ENCODE measurements at regions not wholly inside any gene's neighbourhood (a gene's known extent, or its start where the extent isn't known, plus 50 kb on each side); places are given as distances from the start of the nearest gene placed in this dataset.

- no peak overlapping the region for H3K4me3 Mint-ChIP-seq
- no peaks in the 10 kb centered on the region for H3K9me3 Mint-ChIP-seq
- no peak for DNase-seq (ENCODE audit: low spot score)
- no peak overlapping the region for H3K27ac Mint-ChIP-seq
- no peaks in the 10 kb centered on the region for H3K4me1 Mint-ChIP-seq (ENCODE audit: low read depth)
- no peaks in the 10 kb centered on the region for H3K27me3 Mint-ChIP-seq (ENCODE audit: low read depth)
- no peaks in the 10 kb centered on the region for H3K36me3 Mint-ChIP-seq (ENCODE audit: low read depth)
Observed at GRCh38 chr4:149136951-149137620, 678.6 kb downstream of the IQCM start.

DNA sequence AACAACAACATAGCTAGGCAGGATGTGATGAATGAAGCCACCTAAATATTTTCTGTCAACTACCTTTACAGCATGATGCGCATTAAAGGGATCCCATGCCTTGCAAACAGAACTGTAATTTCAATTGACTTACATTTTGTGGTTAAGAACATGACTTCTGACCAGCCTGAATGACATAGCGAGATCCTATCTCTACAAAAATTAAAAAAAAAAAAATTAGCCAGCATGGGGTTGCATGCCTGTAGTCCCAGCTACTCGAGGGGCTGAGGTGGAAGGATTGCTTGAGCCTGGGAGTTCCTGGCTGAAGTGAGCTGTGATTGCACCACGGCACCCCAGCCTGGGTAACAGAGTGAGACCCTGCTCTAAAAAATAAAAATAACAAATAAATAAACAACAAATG, 680.6 kb downstream of the IQCM start:
- Mint-ChIP-seq H3K9me3 (no peaks in the 10 kb centered on the region), H3K4me3 (no peak overlapping the region), H3K36me3 (ENCODE audit: low read depth) (no peaks in the 10 kb centered on the region), H3K27ac (no peak overlapping the region), H3K4me1 (ENCODE audit: low read depth) (no peaks in the 10 kb centered on the region), H3K27me3 (ENCODE audit: low read depth) (no peaks in the 10 kb centered on the region)
- no peak for DNase-seq (ENCODE audit: low spot score)

DNA sequence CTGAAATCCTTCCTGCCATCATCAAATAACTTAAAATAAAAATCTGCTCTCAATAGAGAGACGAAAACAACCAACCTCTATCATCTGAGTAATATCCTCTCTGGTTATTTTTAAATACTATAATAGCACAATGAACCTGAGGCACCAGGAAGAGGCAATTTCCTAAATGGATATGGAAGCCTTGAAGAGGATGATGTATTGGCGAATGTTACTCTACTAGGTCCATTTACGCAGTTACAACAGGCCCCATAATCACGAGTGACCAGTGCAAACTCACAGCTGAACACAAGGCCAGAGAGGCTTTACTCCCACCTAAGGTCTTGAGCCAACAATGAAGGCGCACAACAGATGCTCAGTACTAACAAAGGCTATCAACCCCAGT, 678.8 kb upstream of the NR3C2 start:
- DNase-seq (ENCODE audit: low spot score): no peak
- no peaks in the 10 kb centered on the region for H3K9me3 Mint-ChIP-seq
- no peak overlapping the region for H3K27ac Mint-ChIP-seq
- H3K4me1 Mint-ChIP-seq (ENCODE audit: low read depth): no peaks in the 10 kb centered on the region
- no peaks in the 10 kb centered on the region for H3K27me3 Mint-ChIP-seq (ENCODE audit: low read depth)
- H3K36me3 Mint-ChIP-seq (ENCODE audit: low read depth): no peaks in the 10 kb centered on the region
- H3K4me3 Mint-ChIP-seq: no peak overlapping the region

DNA sequence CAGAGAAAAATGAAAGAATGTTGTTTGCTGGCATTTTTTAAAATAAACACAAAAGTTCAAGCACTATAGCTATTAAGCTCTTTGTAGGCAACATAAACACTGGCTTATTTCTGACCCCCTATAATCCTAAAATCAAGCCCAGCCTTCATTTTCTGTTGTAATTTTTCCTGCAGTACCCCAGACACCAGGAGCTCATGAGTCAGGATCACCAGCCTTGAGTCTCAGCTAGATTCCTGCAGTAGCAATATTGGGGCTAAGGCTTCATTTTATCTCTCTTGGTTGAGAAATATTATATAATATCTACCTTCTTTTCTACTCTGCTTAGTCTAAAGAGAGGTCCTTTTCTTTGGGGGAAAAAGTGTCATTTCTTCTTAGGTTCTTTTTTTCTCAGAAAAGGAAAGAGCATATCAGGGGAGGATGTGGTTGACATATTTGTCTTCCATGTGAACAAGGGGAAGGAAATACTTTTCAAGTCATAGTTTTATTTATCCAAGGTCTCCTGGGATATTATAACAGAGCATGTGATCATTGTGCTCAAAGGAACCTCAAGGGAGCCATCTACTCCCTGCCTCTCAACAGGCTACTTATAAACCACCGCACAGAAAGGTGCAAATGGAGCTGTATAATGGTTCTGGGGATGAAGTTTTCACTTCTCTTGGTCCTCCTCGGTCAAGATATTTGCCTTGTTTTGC, 678.3 kb upstream of the NR3C2 start:
- no peaks in the 10 kb centered on the region for H3K36me3 Mint-ChIP-seq (ENCODE audit: low read depth)
- no peaks in the 10 kb centered on the region for H3K4me1 Mint-ChIP-seq (ENCODE audit: low read depth)
- no peaks in the 10 kb centered on the region for H3K27me3 Mint-ChIP-seq (ENCODE audit: low read depth)
- H3K9me3 Mint-ChIP-seq: no peaks in the 10 kb centered on the region
- no peak for DNase-seq (ENCODE audit: low spot score)
- no peak overlapping the region for H3K4me3 Mint-ChIP-seq
- no peak overlapping the region for H3K27ac Mint-ChIP-seq

- Mint-ChIP-seq H3K4me3 (no peak overlapping the region), H3K9me3 (no peaks in the 10 kb centered on the region), H3K4me1 (ENCODE audit: low read depth) (no peaks in the 10 kb centered on the region), H3K27me3 (ENCODE audit: low read depth) (no peaks in the 10 kb centered on the region), H3K36me3 (ENCODE audit: low read depth) (no peaks in the 10 kb centered on the region), H3K27ac (no peak overlapping the region)
- no peak for DNase-seq (ENCODE audit: low spot score)
Observed at GRCh38 chr4:149116806-149117205, 674.6 kb upstream of the NR3C2 start.

DNA sequence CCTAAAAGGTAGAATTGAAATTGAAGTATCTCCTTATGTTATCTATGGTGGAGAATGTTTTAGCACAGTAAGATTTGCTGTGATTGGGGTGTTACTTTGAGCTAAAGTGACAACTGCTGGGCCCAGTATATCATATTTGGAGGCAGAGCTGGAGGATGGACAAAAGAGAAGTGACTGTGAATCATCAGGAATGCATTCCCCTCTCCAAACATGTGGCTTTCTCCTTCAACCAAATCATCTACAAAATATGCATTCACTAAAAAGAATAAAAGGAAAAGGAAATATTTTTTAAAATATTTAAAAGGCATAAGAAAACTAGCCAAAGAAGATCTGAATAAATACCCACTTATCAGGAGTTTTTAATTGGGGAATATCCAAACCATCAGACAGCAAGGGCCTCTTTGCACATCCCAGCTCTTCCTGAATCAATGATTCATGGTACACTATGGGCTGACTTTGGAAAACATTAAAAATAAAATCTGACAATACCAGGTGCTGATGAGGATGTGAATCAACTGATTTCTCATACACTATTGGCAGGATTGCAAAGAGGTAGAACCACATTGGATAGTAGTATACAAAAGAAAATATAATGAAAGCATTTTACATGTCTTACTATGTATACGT, 671.7 kb upstream of the NR3C2 start:
- H3K4me3 Mint-ChIP-seq: no peak overlapping the region
- no peaks in the 10 kb centered on the region for H3K4me1 Mint-ChIP-seq (ENCODE audit: low read depth)
- no peak for DNase-seq (ENCODE audit: low spot score)
- peaks cover 5% of the 10 kb centered on the region for H3K9me3 Mint-ChIP-seq
- H3K27me3 Mint-ChIP-seq (ENCODE audit: low read depth): no peaks in the 10 kb centered on the region
- H3K27ac Mint-ChIP-seq: no peak overlapping the region
- H3K36me3 Mint-ChIP-seq (ENCODE audit: low read depth): no peaks in the 10 kb centered on the region

DNA sequence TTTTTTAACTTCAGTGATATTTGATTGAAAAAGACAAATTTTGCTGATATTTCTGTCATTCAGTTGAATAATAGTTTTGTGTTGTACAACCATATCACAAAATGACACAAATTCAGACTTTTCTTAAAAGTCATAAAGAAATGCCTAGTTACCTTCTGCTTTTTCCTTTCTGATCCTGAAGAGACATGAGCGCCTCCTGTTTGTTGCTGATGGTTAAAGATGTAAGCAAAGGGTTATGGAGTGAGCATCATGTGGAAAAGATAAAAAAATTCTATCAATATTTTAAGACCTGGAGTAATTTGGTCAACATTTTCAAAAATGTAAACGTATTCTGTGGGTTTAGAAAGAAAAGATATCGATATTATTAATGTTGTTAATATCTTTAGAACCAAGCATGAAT, 669.9 kb upstream of the NR3C2 start:
- no peaks in the 10 kb centered on the region for H3K27me3 Mint-ChIP-seq (ENCODE audit: low read depth)

DNA sequence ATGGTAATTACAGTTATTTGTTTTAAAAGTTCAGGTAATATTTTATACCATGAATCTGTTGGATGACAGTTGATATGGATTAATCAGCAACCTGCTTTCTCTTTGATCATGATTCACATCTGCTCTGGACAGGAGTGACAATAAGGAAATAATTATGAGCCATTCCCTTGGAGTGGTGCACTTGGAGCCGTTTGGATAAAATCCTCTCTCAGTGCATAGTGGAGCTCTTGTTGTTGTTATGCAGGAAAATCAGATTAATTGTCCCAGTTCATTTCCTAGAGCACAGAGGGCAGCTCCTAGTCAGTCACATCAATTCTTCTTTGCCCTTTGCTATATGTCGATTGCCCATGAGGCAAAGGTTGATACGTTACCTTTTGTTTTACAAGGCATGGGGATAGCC, 668.3 kb upstream of the NR3C2 start:
- Mint-ChIP-seq H3K4me3 (no peak overlapping the region), H3K27ac (no peak overlapping the region), H3K4me1 (ENCODE audit: low read depth) (no peaks in the 10 kb centered on the region), H3K9me3 (peaks cover 5% of the 10 kb centered on the region), H3K27me3 (ENCODE audit: low read depth) (no peaks in the 10 kb centered on the region), H3K36me3 (ENCODE audit: low read depth) (no peaks in the 10 kb centered on the region)
- DNase-seq (ENCODE audit: low spot score): no peak

More for the DNA sequence above, 669.9 kb upstream of the NR3C2 start:
- H3K4me1 Mint-ChIP-seq (ENCODE audit: low read depth): no peaks in the 10 kb centered on the region
- no peaks in the 10 kb centered on the region for H3K36me3 Mint-ChIP-seq (ENCODE audit: low read depth)
- peaks cover 5% of the 10 kb centered on the region for H3K9me3 Mint-ChIP-seq
- H3K4me3 Mint-ChIP-seq: no peak overlapping the region
- no peak for DNase-seq (ENCODE audit: low spot score)
- H3K27ac Mint-ChIP-seq: no peak overlapping the region

DNA sequence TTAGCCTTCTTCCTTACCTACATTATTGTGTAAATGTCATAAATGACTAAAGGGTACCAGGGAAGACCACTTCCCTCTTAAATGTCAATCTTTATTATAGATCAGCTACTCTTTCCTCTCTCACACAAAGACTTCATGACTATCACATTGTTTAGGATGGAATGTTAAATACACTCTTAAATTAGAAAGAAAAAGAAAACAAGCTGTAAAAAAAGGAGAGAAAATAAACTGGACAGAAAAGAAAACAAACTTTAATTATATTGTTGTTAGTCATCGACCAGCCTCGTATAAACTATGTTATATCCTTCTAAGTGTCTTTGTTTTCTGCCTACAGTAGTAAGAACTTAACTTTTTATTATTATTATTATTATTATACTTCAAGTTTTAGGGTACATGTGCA, 666.4 kb upstream of the NR3C2 start:
- Mint-ChIP-seq H3K27me3 (ENCODE audit: low read depth) (no peaks in the 10 kb centered on the region), H3K4me1 (ENCODE audit: low read depth) (no peaks in the 10 kb centered on the region), H3K9me3 (peaks cover 5% of the 10 kb centered on the region), H3K27ac (no peak overlapping the region), H3K4me3 (no peak overlapping the region), H3K36me3 (ENCODE audit: low read depth) (no peaks in the 10 kb centered on the region)
- DNase-seq (ENCODE audit: low spot score): no peak

DNA sequence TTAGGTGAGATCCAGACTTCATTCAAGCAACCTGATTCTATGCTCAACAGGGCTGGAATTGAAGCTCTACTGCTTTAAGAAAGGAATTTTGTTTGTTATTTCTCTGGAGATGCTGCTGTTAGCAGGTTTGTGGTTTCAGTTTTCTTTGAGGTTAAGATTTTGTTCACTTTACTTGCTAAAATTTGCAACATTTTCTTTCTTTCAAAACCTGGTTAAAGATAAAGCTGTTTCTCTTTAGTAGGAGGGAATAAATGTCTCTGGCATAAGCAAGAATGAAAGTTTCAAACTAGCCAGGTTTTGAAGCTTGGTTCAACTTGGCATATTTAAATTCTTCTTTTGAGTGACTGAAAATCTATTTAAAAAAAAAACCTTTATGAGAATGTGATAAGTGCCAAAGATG, 660.6 kb upstream of the NR3C2 start:
- H3K36me3 Mint-ChIP-seq (ENCODE audit: low read depth): no peaks in the 10 kb centered on the region
- no peaks in the 10 kb centered on the region for H3K9me3 Mint-ChIP-seq
- no peak for DNase-seq (ENCODE audit: low spot score)

GRCh38 chr4:149101649-149102048, 659.4 kb upstream of the NR3C2 start:
- DNase-seq (ENCODE audit: low spot score): no peak
- H3K36me3 Mint-ChIP-seq (ENCODE audit: low read depth): no peaks in the 10 kb centered on the region
- no peak overlapping the region for H3K27ac Mint-ChIP-seq
- H3K9me3 Mint-ChIP-seq: no peaks in the 10 kb centered on the region
- no peaks in the 10 kb centered on the region for H3K4me1 Mint-ChIP-seq (ENCODE audit: low read depth)
- no peak overlapping the region for H3K4me3 Mint-ChIP-seq
- H3K27me3 Mint-ChIP-seq (ENCODE audit: low read depth): no peaks in the 10 kb centered on the region

More for the DNA sequence above, 660.6 kb upstream of the NR3C2 start:
- Mint-ChIP-seq H3K27me3 (ENCODE audit: low read depth) (no peaks in the 10 kb centered on the region), H3K4me1 (ENCODE audit: low read depth) (no peaks in the 10 kb centered on the region), H3K4me3 (no peak overlapping the region), H3K27ac (no peak overlapping the region)

- no peaks in the 10 kb centered on the region for H3K27me3 Mint-ChIP-seq (ENCODE audit: low read depth)
- no peak overlapping the region for H3K27ac Mint-ChIP-seq
- no peak for DNase-seq (ENCODE audit: low spot score)
- H3K4me1 Mint-ChIP-seq (ENCODE audit: low read depth): no peaks in the 10 kb centered on the region
- no peaks in the 10 kb centered on the region for H3K36me3 Mint-ChIP-seq (ENCODE audit: low read depth)
- peaks cover 8% of the 10 kb centered on the region for H3K9me3 Mint-ChIP-seq
- H3K4me3 Mint-ChIP-seq: no peak overlapping the region
Observed at GRCh38 chr4:149095811-149096210, 653.6 kb upstream of the NR3C2 start.

GRCh38 chr4:149095001-149095400, 652.8 kb upstream of the NR3C2 start:
- no peak overlapping the region for H3K27ac Mint-ChIP-seq
- H3K36me3 Mint-ChIP-seq (ENCODE audit: low read depth): no peaks in the 10 kb centered on the region
- no peak for DNase-seq (ENCODE audit: low spot score)

DNA sequence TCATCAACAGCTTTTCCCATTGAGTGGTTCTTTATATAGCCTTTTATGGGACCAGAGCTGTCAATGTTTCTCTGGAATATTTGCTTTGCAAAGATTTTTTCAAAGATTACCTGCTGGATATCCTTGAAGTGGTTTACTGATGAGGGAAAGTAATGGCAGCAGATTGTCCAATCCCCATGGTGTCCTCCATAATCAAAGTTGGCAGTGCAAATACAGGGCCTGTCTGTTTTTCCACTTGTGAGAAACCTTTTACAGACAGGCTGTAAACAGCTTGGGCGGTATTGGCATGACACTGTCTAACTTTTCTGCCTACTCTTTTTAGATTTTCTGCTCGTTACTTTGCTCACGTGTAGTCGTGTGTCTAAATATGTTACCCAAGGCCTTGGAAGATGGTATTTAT, 641.9 kb upstream of the NR3C2 start:
- Mint-ChIP-seq H3K36me3 (ENCODE audit: low read depth) (no peaks in the 10 kb centered on the region), H3K4me1 (ENCODE audit: low read depth) (no peaks in the 10 kb centered on the region), H3K4me3 (no peak overlapping the region), H3K27ac (no peak overlapping the region), H3K9me3 (no peaks in the 10 kb centered on the region), H3K27me3 (ENCODE audit: low read depth) (no peaks in the 10 kb centered on the region)
- no peak for DNase-seq (ENCODE audit: low spot score)

More at GRCh38 chr4:149095001-149095400, 652.8 kb upstream of the NR3C2 start:
- no peaks in the 10 kb centered on the region for H3K4me1 Mint-ChIP-seq (ENCODE audit: low read depth)
- H3K4me3 Mint-ChIP-seq: no peak overlapping the region
- peaks cover 8% of the 10 kb centered on the region for H3K9me3 Mint-ChIP-seq
- no peaks in the 10 kb centered on the region for H3K27me3 Mint-ChIP-seq (ENCODE audit: low read depth)

Measured in T-helper 2 cell treated with Interferon-gamma antibody and Interleukin-4, amounts not matched to agents 5 μg/mL and 100 μg/mL, for 36 hours (primary cell).